IMR-90 (cell line): ENCODE measurements at regions not wholly inside any gene's neighbourhood (a gene's known extent, or its start where the extent isn't known, plus 50 kb on each side); places are given as distances from the start of the nearest gene placed in this dataset.

Experiments
- BHLHE40 ChIP-seq: fragments of 150-350 bp; IDR thresholded peaks from 2 replicates; pipeline ENCODE4 v1.6.1; 2016; ENCODE audit warnings: mild to moderate bottlenecking, low read depth, low read length
- CEBPB ChIP-seq: IDR thresholded peaks from 2 replicates; pipeline ENCODE4 v1.6.1; 2012; ENCODE audit warnings: low read depth, low read length, improper control_type of control experiment
- CTCF ChIP-seq: conservative IDR thresholded peaks from 2 replicates; pipeline ENCODE4 v1.5.1; 2012; ENCODE audit warnings: mild to moderate bottlenecking, low read depth, low read length, improper control_type of control experiment
- FOS ChIP-seq: fragments of 150-350 bp; IDR thresholded peaks from 2 replicates; pipeline ENCODE4 v1.6.1; 2016; ENCODE audit warnings: low read depth, low read length
- MAZ ChIP-seq: IDR thresholded peaks from 2 replicates; pipeline ENCODE4 v1.6.1; 2012; ENCODE audit warnings: low read depth, mild to moderate bottlenecking, low read length, improper control_type of control experiment, moderate library complexity, borderline replicate concordance
- NFE2L2 ChIP-seq: fragments of 150-350 bp; IDR thresholded peaks from 2 replicates; pipeline ENCODE4 v1.6.1; 2016; ENCODE audit warnings: low read depth, mild to moderate bottlenecking, low read length
- POLR2A ChIP-seq: IDR thresholded peaks from 2 replicates; pipeline ENCODE4 v1.6.1; 2012; ENCODE audit warnings: mild to moderate bottlenecking, low read depth, low read length
- RCOR1 ChIP-seq: IDR thresholded peaks from 2 replicates; pipeline ENCODE4 v1.6.1; 2012; ENCODE audit warnings: mild to moderate bottlenecking, low read length, improper control_type of control experiment; ENCODE audit not compliant: insufficient replicate concordance
- SMC3 ChIP-seq: fragments of 150-350 bp; IDR thresholded peaks from 2 replicates; pipeline ENCODE4 v1.6.1; 2016; ENCODE audit warnings: low read depth, mild to moderate bottlenecking, antibody characterized with exemption, low read length, moderate library complexity
- USF2 ChIP-seq: fragments of 150-350 bp; IDR thresholded peaks from 2 replicates; pipeline ENCODE4 v1.6.1; 2017; ENCODE audit warnings: mild to moderate bottlenecking, antibody characterized with exemption, low read length, low read depth

GRCh38 chr20:24236201-24236600 is 233.2 kb upstream of the SYNDIG1 start:
- TF ChIP-seq FOS (no peak), POLR2A (no peak), CTCF (no peak), RCOR1 (no peak), MAZ (no peak), BHLHE40 (no peak), USF2 (no peak), NFE2L2 (no peak), CEBPB (no peak), SMC3 (no peak)
